K562 (cell line): ENCODE measurements at regions not wholly inside any gene's neighbourhood (a gene's known extent, or its start where the extent isn't known, plus 50 kb on each side); places are given as distances from the start of the nearest gene placed in this dataset.

Source experiments
- ATAC-seq: fragments of 200-7000 bp; cut with Tn5 transposase; 3 replicates; pipeline ENCODE4 v1.9.1; 2020; ENCODE audit warnings: moderate library complexity
- BruUV-seq: library from RNA; stranded (reverse); fragments of 400-500 nt; replicated peaks from 2 replicates; lab custom pipeline; 2021; lab: Mats Ljungman, UMichigan
- CTCF ChIA-PET: fragments of 300-600 bp; formaldehyde crosslinking; extraction: SDS; loops from one replicate; lab custom pipeline; 2021; ENCODE audit warnings: low intra/inter-chr PET ratio; lab: Yijun Ruan, JAX
- POLR2A ChIA-PET: fragments of 300-600, 350-650 bp; sonication (Branson Sonifier 250); formaldehyde crosslinking; extraction: SDS; loops from one replicate; lab custom pipeline; 2021; ENCODE audit warnings: antibody characterized with exemption, inconsistent platforms; lab: Yijun Ruan, JAX
- DNase-seq, 4 experiments: peaks; one replicate each; pipeline versions ENCODE4 v3.0.0 to v3.0.0-alpha.2; 2011 to 2018; ENCODE audit warnings: low spot score in 3 of 4, mixed read lengths in 3 of 4; ENCODE audit errors: extremely low read depth in 1 of 4
- FAIRE-seq: peaks from 2 replicates; lab custom pipeline; 2011; peaks lifted over from hg19 to GRCh38; lab: Jason Lieb, UNC
- H2AFZ ChIP-seq: 2 replicates; pipeline ENCODE4 v1.6.0; 2011; ENCODE audit warnings: low read depth, low read length, control low read depth, inconsistent platforms
- H3K27ac ChIP-seq: fragments of 200-600 bp; 3 replicates; pipeline ENCODE4 v1.8.0; 2011; ENCODE audit warnings: low read depth, mild to moderate bottlenecking, control low read depth, inconsistent platforms, low read length, moderate library complexity, mixed read lengths; ENCODE audit errors: extremely low read depth
- H3K27me3 ChIP-seq, 2 experiments: fragments of 300-600 bp in 1 of 2; 2 replicates in 1 of 2; 3 replicates in 1 of 2; pipeline versions ENCODE4 v1.6.0 to v1.8.0; 2011; ENCODE audit warnings: inconsistent platforms in 2 of 2, low read length in 2 of 2, mild to moderate bottlenecking in 1 of 2, mixed read lengths in 1 of 2, moderate library complexity in 1 of 2; ENCODE audit not compliant: control insufficient read depth in 2 of 2, insufficient read depth in 2 of 2
- H3K36me3 ChIP-seq: fragments of 300-600 bp; 3 replicates; pipeline ENCODE4 v1.8.0; 2011; ENCODE audit warnings: mild to moderate bottlenecking, low read length, inconsistent platforms; ENCODE audit not compliant: control insufficient read depth, insufficient read depth
- H3K4me1 ChIP-seq, 2 experiments: fragments of 200-600 bp in 1 of 2; replicated peaks in 1 of 2; 2 replicates in 1 of 2; 3 replicates in 1 of 2; pipeline versions ENCODE4 v1.5.1 to v1.8.0; 2011; ENCODE audit warnings: inconsistent platforms in 2 of 2, low read length in 2 of 2, mild to moderate bottlenecking in 1 of 2, mixed read lengths in 1 of 2, moderate library complexity in 1 of 2; ENCODE audit not compliant: control insufficient read depth in 2 of 2, insufficient read depth in 2 of 2
- H3K4me2 ChIP-seq: 2 replicates; pipeline ENCODE4 v1.6.1; 2011; ENCODE audit warnings: low read length, control low read depth, inconsistent platforms, mixed read lengths; ENCODE audit not compliant: insufficient read depth
- H3K4me3 ChIP-seq: fragments of 200-600 bp; sonication (generic), shearing (Covaris generic); 2 replicates; pipeline ENCODE4 v1.5.1; 2016; ENCODE audit warnings: control low read depth, inconsistent platforms
- H3K79me2 ChIP-seq: fragments of 200-600 bp; 3 replicates; pipeline ENCODE4 v1.8.0; 2011; ENCODE audit warnings: low read length, inconsistent platforms; ENCODE audit not compliant: control insufficient read depth, insufficient read depth
- H3K9ac ChIP-seq, 2 experiments: 2 replicates each; pipeline versions ENCODE4 v1.6.0 to v1.6.1; 2011; ENCODE audit warnings: low read depth in 2 of 2, low read length in 2 of 2, control low read depth in 1 of 2, inconsistent platforms in 1 of 2, mild to moderate bottlenecking in 1 of 2, mixed read lengths in 1 of 2; ENCODE audit not compliant: insufficient read depth in 1 of 2
- H3K9me1 ChIP-seq: one replicate; pipeline ENCODE4 v1.6.0; 2011; ENCODE audit warnings: inconsistent platforms, mild to moderate bottlenecking, low read length, moderate library complexity; ENCODE audit not compliant: control insufficient read depth, insufficient read depth
- H3K9me3 ChIP-seq: replicated peaks from 2 replicates; pipeline ENCODE4 v1.5.1; 2011; ENCODE audit warnings: low read depth, low read length, inconsistent platforms; ENCODE audit not compliant: control insufficient read depth, insufficient read depth
- H4K20me1 ChIP-seq: replicated peaks from 2 replicates; pipeline ENCODE4 v1.6.1; 2011; ENCODE audit warnings: low read length, inconsistent platforms, mixed read lengths; ENCODE audit not compliant: control insufficient read depth, insufficient read depth
- ARID3B ChIP-seq: fragments of 250-450 bp; sonication (Bioruptor Pico); IDR thresholded peaks from 2 replicates; pipeline ENCODE4 v1.4.0; 2020; ENCODE audit warnings: borderline replicate concordance
- CHD2 ChIP-seq: IDR thresholded peaks from 2 replicates; pipeline ENCODE4 v1.6.1; 2011; ENCODE audit warnings: low read depth, low read length
- CHD4 ChIP-seq: fragments of 200-600 bp; sonication (generic); IDR thresholded peaks from 3 replicates; pipeline ENCODE4 v1.6.1; 2012; ENCODE audit warnings: low read depth, mild to moderate bottlenecking, mixed read lengths, low read length, inconsistent platforms; ENCODE audit not compliant: insufficient read depth, insufficient replicate concordance, poor library complexity, severe bottlenecking
- E2F5 ChIP-seq: sonication (generic); formaldehyde crosslinking; IDR thresholded peaks from 2 replicates; pipeline ENCODE4 v1.8.0; 2022; ENCODE audit warnings: mild to moderate bottlenecking, missing genetic modification reagents
- HNRNPK ChIP-seq: fragments of 200-400 bp; formaldehyde crosslinking; IDR thresholded peaks from one replicate; pipeline ENCODE4 v1.6.1; 2018; ENCODE audit warnings: mild to moderate bottlenecking, low read depth, low read length; ENCODE audit not compliant: poor library complexity, severe bottlenecking
- LCOR ChIP-seq: sonication (generic); formaldehyde crosslinking; IDR thresholded peaks from 2 replicates; pipeline ENCODE4 v1.8.0; 2022; ENCODE audit warnings: mild to moderate bottlenecking, missing genetic modification reagents
- MAX ChIP-seq: sonication (generic); formaldehyde crosslinking; IDR thresholded peaks from 2 replicates; pipeline ENCODE4 v1.9.0; 2022; ENCODE audit warnings: mild to moderate bottlenecking, missing genetic modification reagents
- PCBP1 ChIP-seq: fragments of 200-400 bp; formaldehyde crosslinking; IDR thresholded peaks from 2 replicates; pipeline ENCODE4 v1.6.1; 2018; ENCODE audit warnings: mild to moderate bottlenecking, low read depth, low read length; ENCODE audit not compliant: poor library complexity, severe bottlenecking
- SFPQ ChIP-seq: fragments of 200-400 bp; formaldehyde crosslinking; IDR thresholded peaks from 2 replicates; pipeline ENCODE4 v1.6.1; 2017; ENCODE audit warnings: mild to moderate bottlenecking, low read depth, low read length, moderate library complexity
- TAF15 ChIP-seq: fragments of 200-400 bp; formaldehyde crosslinking; IDR thresholded peaks from 2 replicates; pipeline ENCODE4 v1.6.1; 2017; ENCODE audit warnings: mild to moderate bottlenecking, low read depth, low read length, moderate library complexity
- ZFP91 ChIP-seq: sonication (generic); formaldehyde crosslinking; IDR thresholded peaks from 2 replicates; pipeline ENCODE4 v1.8.0; 2022; ENCODE audit warnings: mild to moderate bottlenecking, missing genetic modification reagents
- ZNF121 ChIP-seq: sonication (generic); formaldehyde crosslinking; conservative IDR thresholded peaks from 2 replicates; pipeline ENCODE4 v1.8.0; 2022; ENCODE audit warnings: missing genetic modification reagents
- ZNF146 ChIP-seq: IDR thresholded peaks from one replicate; pipeline ENCODE4 v1.6.1; 2018; ENCODE audit warnings: missing compliant biosample characterization; ENCODE audit not compliant: unreplicated experiment
- ZNF184 ChIP-seq: sonication (generic); formaldehyde crosslinking; IDR thresholded peaks from 2 replicates; pipeline ENCODE4 v1.5.0; 2020; ENCODE audit warnings: missing genetic modification reagents
- ZNF436 ChIP-seq: fragments of 250-450, 450-650 bp; sonication (Bioruptor Pico); formaldehyde crosslinking; IDR thresholded peaks from 2 replicates; pipeline ENCODE4 v1.7.0; 2020; ENCODE audit warnings: mild to moderate bottlenecking
- ZNF764 ChIP-seq: fragments of 250-450 bp; sonication (Bioruptor Pico); IDR thresholded peaks from 2 replicates; pipeline ENCODE4 v1.4.0; 2020; ENCODE audit warnings: low read depth, mild to moderate bottlenecking, moderate library complexity
- WGBS: fragments of 100-300 bp; shearing (Covaris generic); methylation state at CpG from one replicate; pipeline ENCODE4 v1.1.6; 2016; ENCODE audit warnings: low coverage, mixed read lengths; ENCODE audit not compliant: insufficient coverage; ENCODE audit errors: missing lambda C conversion rate; 5-methylcytosine and 5-hydroxymethylcytosine counted together
- in situ Hi-C: fragments of 300-500 bp; cut with MboI; formaldehyde crosslinking; loops from 4 replicates; pipeline ENCODE4 v1.15.0; 2018; ENCODE audit warnings: inconsistent platforms, mixed read lengths
- intact Hi-C: fragments of 100-400 bp; cut with micrococcal nuclease; formaldehyde crosslinking; loops from 2 replicates; pipeline ENCODE4 v1.14.2; 2022

GRCh38 chr10:107715565-107715964 is 551.1 kb upstream of the SORCS1 start (continued):
- TF ChIP-seq ARID3B (no peak), ZNF146 (CRISPR knock-in tag) (no peak), HNRNPK (no peak), E2F5 (no peak)

- Histone ChIP-seq H3K9ac (no peak overlapping the region), H3K4me1 (no peaks in the 10 kb centered on the region), H3K9me1 (no peaks in the 10 kb centered on the region), H3K79me2 (no peaks in the 10 kb centered on the region), H3K27ac (no peak overlapping the region), H3K9me3 (no peaks in the 10 kb centered on the region), H3K36me3 (no peaks in the 10 kb centered on the region), H3K4me2 (no peak overlapping the region), H2AFZ (no peak overlapping the region), H4K20me1 (no peaks in the 10 kb centered on the region), H3K27me3 (no peaks in the 10 kb centered on the region), H3K4me3 (no peak overlapping the region)
- in situ Hi-C loops (no loop called here), intact Hi-C loops (no loop called here)
- no TSS peak for BruUV-seq
- FAIRE-seq (no peak), ATAC-seq (no peak), DNase-seq (no peak)
- WGBS, result 0% methylated on average over 1 of the region's 1 CpG
- POLR2A ChIA-PET, result no interaction called here
- CTCF ChIA-PET, result no interaction called here
- TF ChIP-seq CHD4 (no peak), ZNF764 (CRISPR knock-in tag) (no peak), PCBP1 (no peak), LCOR (no peak), TAF15 (no peak), MAX (CRISPR knock-in tag) (no peak), ZNF184 (no peak), ZNF436 (CRISPR knock-in tag) (no peak), SFPQ (no peak), ZNF121 (CRISPR knock-in tag) (no peak), CHD2 (no peak), ZFP91 (CRISPR knock-in tag) (no peak)
Observed at GRCh38 chr10:107708981-107709380, 544.5 kb upstream of the SORCS1 start.
